H9 (cell line): ENCODE measurements at regions not wholly inside any gene's neighbourhood (a gene's known extent, or its start where the extent isn't known, plus 50 kb on each side); places are given as distances from the start of the nearest gene placed in this dataset.

Experiments used
- DNase-seq: peaks from one replicate; pipeline ENCODE4 v3.0.0-alpha.2; 2017
- H2AFZ ChIP-seq: one replicate; pipeline ENCODE4 v1.6.1; 2013; ENCODE audit warnings: mild to moderate bottlenecking, low read length, control low read depth, moderate library complexity
- H2AK5ac ChIP-seq: 2 replicates; pipeline ENCODE4 v1.6.1; 2013; ENCODE audit warnings: low read length, control low read depth, mixed read lengths; ENCODE audit not compliant: insufficient read length
- H2BK120ac ChIP-seq: one replicate; pipeline ENCODE4 v1.6.1; 2013; ENCODE audit warnings: low read depth, mild to moderate bottlenecking, low read length, control low read depth, inconsistent platforms; ENCODE audit not compliant: poor library complexity, severe bottlenecking
- H2BK12ac ChIP-seq: 2 replicates; pipeline ENCODE4 v1.6.1; 2013; ENCODE audit warnings: low read length, control low read depth, mixed read lengths, low read depth; ENCODE audit not compliant: insufficient read length
- H2BK15ac ChIP-seq: 2 replicates; pipeline ENCODE4 v1.6.1; 2013; ENCODE audit warnings: low read depth, low read length, control low read depth
- H2BK20ac ChIP-seq: one replicate; pipeline ENCODE4 v1.6.1; 2013; ENCODE audit warnings: low read depth, mild to moderate bottlenecking, low read length, control low read depth, inconsistent platforms; ENCODE audit not compliant: poor library complexity, severe bottlenecking
- H2BK5ac ChIP-seq: 2 replicates; pipeline ENCODE4 v1.6.1; 2013; ENCODE audit warnings: low read length, control low read depth, mixed read lengths; ENCODE audit not compliant: insufficient read length
- H3K14ac ChIP-seq: 2 replicates; pipeline ENCODE4 v1.6.1; 2013; ENCODE audit warnings: low read length, control low read depth; ENCODE audit not compliant: insufficient read depth
- H3K18ac ChIP-seq: 2 replicates; pipeline ENCODE4 v1.6.1; 2013; ENCODE audit warnings: low read depth, mild to moderate bottlenecking, mixed read lengths, low read length, control low read depth; ENCODE audit not compliant: insufficient read length
- H3K23ac ChIP-seq: 2 replicates; pipeline ENCODE4 v1.6.1; 2013; ENCODE audit warnings: low read length, control low read depth, mixed read lengths, low read depth; ENCODE audit not compliant: insufficient read length
- H3K23me2 ChIP-seq: 2 replicates; pipeline ENCODE4 v1.6.1; 2013; ENCODE audit warnings: low read depth, mild to moderate bottlenecking, mixed read lengths, low read length, control low read depth; ENCODE audit not compliant: insufficient read length, poor library complexity, severe bottlenecking
- H3K27ac ChIP-seq: 2 replicates; pipeline ENCODE4 v1.5.1; 2013; ENCODE audit warnings: low read length, control low read depth, mixed read lengths, low read depth; ENCODE audit not compliant: insufficient read length
- H3K27me3 ChIP-seq: 2 replicates; pipeline ENCODE4 v1.6.1; 2013; ENCODE audit warnings: low read length, control low read depth, inconsistent platforms; ENCODE audit not compliant: insufficient read depth
- H3K4ac ChIP-seq: 2 replicates; pipeline ENCODE4 v1.6.1; 2013; ENCODE audit warnings: low read depth, mild to moderate bottlenecking, control low read depth, inconsistent platforms, low read length, moderate library complexity
- H3K4me1 ChIP-seq: 2 replicates; pipeline ENCODE4 v1.6.1; 2013; ENCODE audit warnings: low read length, control low read depth, inconsistent platforms; ENCODE audit not compliant: insufficient read depth
- H3K4me2 ChIP-seq: 2 replicates; pipeline ENCODE4 v1.6.1; 2013; ENCODE audit warnings: low read length, control low read depth, mixed read lengths; ENCODE audit not compliant: insufficient read length, insufficient read depth
- H3K56ac ChIP-seq: 2 replicates; pipeline ENCODE4 v1.6.1; 2013; ENCODE audit warnings: low read depth, mild to moderate bottlenecking, mixed read lengths, low read length, control low read depth; ENCODE audit not compliant: insufficient read length
- H3K79me1 ChIP-seq: 2 replicates; pipeline ENCODE4 v1.6.1; 2013; ENCODE audit warnings: low read depth, mild to moderate bottlenecking, moderate library complexity, low read length, control low read depth, inconsistent platforms; ENCODE audit not compliant: insufficient read depth, poor library complexity, severe bottlenecking
- H3K79me2 ChIP-seq: 2 replicates; pipeline ENCODE4 v1.6.1; 2013; ENCODE audit warnings: low read length, control low read depth, inconsistent platforms; ENCODE audit not compliant: insufficient read depth
- H3K9ac ChIP-seq: 2 replicates; pipeline ENCODE4 v1.6.1; 2013; ENCODE audit warnings: low read length, control low read depth, mixed read lengths; ENCODE audit not compliant: insufficient read length; ENCODE audit errors: extremely low read depth
- H3K9me3 ChIP-seq: one replicate; pipeline ENCODE4 v1.6.1; 2013; ENCODE audit warnings: low read depth, low read length, inconsistent platforms; ENCODE audit not compliant: control insufficient read depth
- H3T11ph ChIP-seq: one replicate; pipeline ENCODE4 v1.6.1; 2013; ENCODE audit warnings: mild to moderate bottlenecking, low read length, control low read depth, inconsistent platforms
- H4K20me1 ChIP-seq: one replicate; pipeline ENCODE4 v1.6.1; 2013; ENCODE audit not compliant: control insufficient read depth, insufficient read length, insufficient read depth
- H4K5ac ChIP-seq: 2 replicates; pipeline ENCODE4 v1.6.1; 2013; ENCODE audit warnings: low read depth, mild to moderate bottlenecking, mixed read lengths, low read length, control low read depth; ENCODE audit not compliant: insufficient read length
- H4K8ac ChIP-seq: replicated peaks from 2 replicates; pipeline ENCODE4 v1.6.1; 2013; ENCODE audit warnings: low read length, control low read depth, mixed read lengths, low read depth; ENCODE audit not compliant: insufficient read length
- H4K91ac ChIP-seq: 2 replicates; pipeline ENCODE4 v1.6.1; 2013; ENCODE audit warnings: low read depth, mild to moderate bottlenecking, moderate library complexity, mixed read lengths, low read length, control low read depth; ENCODE audit not compliant: insufficient read length
- H3K27ac Mint-ChIP-seq, 3 experiments: 2 replicates in 2 of 3; 3 replicates in 1 of 3; pipeline ENCODE4 v1.8.0; 2020 to 2021; ENCODE audit warnings: mixed read lengths in 3 of 3, mild to moderate bottlenecking in 1 of 3, moderate library complexity in 1 of 3
- H3K27me3 Mint-ChIP-seq: 2 replicates; pipeline ENCODE4 v1.8.0; 2021; ENCODE audit warnings: low read depth, mild to moderate bottlenecking, moderate library complexity, mixed read lengths
- H3K36me3 Mint-ChIP-seq, 3 experiments: 2 replicates in 2 of 3; 3 replicates in 1 of 3; pipeline ENCODE4 v1.8.0; 2020 to 2021; ENCODE audit warnings: low read depth in 3 of 3, mixed read lengths in 3 of 3; ENCODE audit not compliant: insufficient read depth in 1 of 3
- H3K4me1 Mint-ChIP-seq, 2 experiments: 2 replicates each; pipeline ENCODE4 v1.8.0; 2020; ENCODE audit warnings: mixed read lengths in 2 of 2
- H3K4me3 Mint-ChIP-seq, 2 experiments: 2 replicates in 1 of 2; 3 replicates in 1 of 2; pipeline ENCODE4 v1.8.0; 2020 to 2021; ENCODE audit warnings: mild to moderate bottlenecking in 2 of 2, mixed read lengths in 2 of 2, moderate library complexity in 1 of 2
- H3K9me3 Mint-ChIP-seq, 2 experiments: 2 replicates in 1 of 2; 3 replicates in 1 of 2; pipeline ENCODE4 v1.8.0; 2020; ENCODE audit warnings: mild to moderate bottlenecking in 2 of 2, mixed read lengths in 2 of 2, moderate library complexity in 1 of 2
- WGBS: extraction: QIAGEN DNeasy Blood & Tissue Kit; methylation state at CpG from one replicate; pipeline ENCODE4 v1.1.7; 2013; ENCODE audit warnings: missing lambda C conversion rate, low lambda C conversion rate, mixed read lengths; ENCODE audit not compliant: insufficient read length; ENCODE audit errors: extremely low coverage; 5-methylcytosine and 5-hydroxymethylcytosine counted together
- TF ChIP-seq, protein P1 (sequence below): fragments of 200-600 bp; sonication (generic); conservative IDR thresholded peaks from 3 replicates; pipeline ENCODE4 v1.8.0; 2021; ENCODE audit warnings: antibody characterized with exemption, mild to moderate bottlenecking

GRCh38 chr17:14923981-14924380 lies 341.1 kb downstream of the PMP22 start:
- Histone ChIP-seq H3K27me3 (no peaks in the 10 kb centered on the region), H4K5ac (no peak overlapping the region), H2AK5ac (no peak overlapping the region), H2BK120ac (no peak overlapping the region), H2BK12ac (no peak overlapping the region), H2BK5ac (no peak overlapping the region), H3K79me2 (no peaks in the 10 kb centered on the region), H2BK15ac (no peak overlapping the region), H3K56ac (no peak overlapping the region), H3K9ac (no peak overlapping the region), H3K23ac (no peak overlapping the region), H3K18ac (no peak overlapping the region), H3K4me1 (peaks cover 7% of the 10 kb centered on the region), H4K20me1 (no peaks in the 10 kb centered on the region), H4K8ac (no peak overlapping the region), H3T11ph (no peak overlapping the region), H3K23me2 (no peaks in the 10 kb centered on the region), H3K79me1 (no peaks in the 10 kb centered on the region), H3K27ac (no peak overlapping the region), H2AFZ (no peak overlapping the region), H3K4me2 (no peak overlapping the region), H3K14ac (no peak overlapping the region), H2BK20ac (no peak overlapping the region), H3K9me3 (no peaks in the 10 kb centered on the region), H4K91ac (no peak overlapping the region), H3K4ac (no peak overlapping the region)
- Mint-ChIP-seq H3K4me1 (peaks cover 0 to 4% of the 10 kb centered on the region in 2 experiments; a peak in 2 of 4 replicates), H3K9me3 (peaks cover 5 to 7% of the 10 kb centered on the region in 2 experiments; a peak in 4 of 5 replicates), H3K36me3 (peaks cover 3 to 11% (median 6%) of the 10 kb centered on the region in 3 experiments; a peak in 5 of 7 replicates), H3K27me3 (no peaks in the 10 kb centered on the region), H3K27ac (no peak overlapping the region), H3K4me3 (no peak overlapping the region)
- no peak for DNase-seq
- TF ChIP-seq, protein P1, sequence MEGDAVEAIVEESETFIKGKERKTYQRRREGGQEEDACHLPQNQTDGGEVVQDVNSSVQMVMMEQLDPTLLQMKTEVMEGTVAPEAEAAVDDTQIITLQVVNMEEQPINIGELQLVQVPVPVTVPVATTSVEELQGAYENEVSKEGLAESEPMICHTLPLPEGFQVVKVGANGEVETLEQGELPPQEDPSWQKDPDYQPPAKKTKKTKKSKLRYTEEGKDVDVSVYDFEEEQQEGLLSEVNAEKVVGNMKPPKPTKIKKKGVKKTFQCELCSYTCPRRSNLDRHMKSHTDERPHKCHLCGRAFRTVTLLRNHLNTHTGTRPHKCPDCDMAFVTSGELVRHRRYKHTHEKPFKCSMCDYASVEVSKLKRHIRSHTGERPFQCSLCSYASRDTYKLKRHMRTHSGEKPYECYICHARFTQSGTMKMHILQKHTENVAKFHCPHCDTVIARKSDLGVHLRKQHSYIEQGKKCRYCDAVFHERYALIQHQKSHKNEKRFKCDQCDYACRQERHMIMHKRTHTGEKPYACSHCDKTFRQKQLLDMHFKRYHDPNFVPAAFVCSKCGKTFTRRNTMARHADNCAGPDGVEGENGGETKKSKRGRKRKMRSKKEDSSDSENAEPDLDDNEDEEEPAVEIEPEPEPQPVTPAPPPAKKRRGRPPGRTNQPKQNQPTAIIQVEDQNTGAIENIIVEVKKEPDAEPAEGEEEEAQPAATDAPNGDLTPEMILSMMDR, result no peak
- WGBS, result no CpG with 5 or more reads among the region's 3 CpGs
